GM23338 (cell line): ENCODE measurements at regions not wholly inside any gene's neighbourhood (a gene's known extent, or its start where the extent isn't known, plus 50 kb on each side); places are given as distances from the start of the nearest gene placed in this dataset.

Experiments
- ATAC-seq: fragments of 200-7000 bp; cut with Tn5 transposase; 3 replicates; pipeline ENCODE4 v1.9.1; 2020
- DNase-seq: peaks from one replicate; pipeline ENCODE4 v3.0.0-alpha.2; 2015; ENCODE audit warnings: low spot score
- H2AFZ ChIP-seq: fragments of 200-600 bp; sonication (generic); 2 replicates; pipeline ENCODE4 v1.8.0; 2016; ENCODE audit warnings: antibody characterized with exemption, mild to moderate bottlenecking, moderate library complexity
- H3F3A ChIP-seq: fragments of 200-600 bp; sonication (generic); replicated peaks from 2 replicates; pipeline ENCODE4 v1.8.0; 2017; ENCODE audit warnings: antibody characterized with exemption, mixed run types, low read depth
- H3K27ac ChIP-seq: fragments of 200-600 bp; sonication (generic); 2 replicates; pipeline ENCODE4 v1.6.1; 2016; ENCODE audit warnings: low read depth
- H3K27me3 ChIP-seq: fragments of 200-600 bp; sonication (generic); 2 replicates; pipeline ENCODE4 v1.8.0; 2016; ENCODE audit warnings: mild to moderate bottlenecking, mixed run types, moderate library complexity; ENCODE audit not compliant: insufficient read depth
- H3K36me3 ChIP-seq: fragments of 200-600 bp; sonication (generic); 2 replicates; pipeline ENCODE4 v1.8.0; 2016; ENCODE audit warnings: mild to moderate bottlenecking; ENCODE audit not compliant: insufficient read depth
- H3K4me1 ChIP-seq: fragments of 200-600 bp; sonication (generic); 2 replicates; pipeline ENCODE4 v1.8.0; 2016; ENCODE audit warnings: mild to moderate bottlenecking, moderate library complexity; ENCODE audit not compliant: insufficient read depth
- H3K4me2 ChIP-seq: fragments of 200-600 bp; sonication (generic); 2 replicates; pipeline ENCODE4 v1.7.1; 2017; ENCODE audit warnings: mixed run types
- H3K4me3 ChIP-seq: fragments of 200-600 bp; sonication (generic); 2 replicates; pipeline ENCODE4 v1.6.1; 2016; ENCODE audit warnings: mixed run types
- H3K79me2 ChIP-seq: fragments of 200-600 bp; sonication (generic); replicated peaks from 2 replicates; pipeline ENCODE4 v1.8.0; 2017; ENCODE audit warnings: mild to moderate bottlenecking; ENCODE audit not compliant: insufficient read depth
- H3K9me2 ChIP-seq: fragments of 200-600 bp; sonication (generic); 2 replicates; pipeline ENCODE4 v1.8.0; 2017; ENCODE audit not compliant: insufficient read depth
- H4K20me1 ChIP-seq: fragments of 200-600 bp; sonication (generic); replicated peaks from 2 replicates; pipeline ENCODE4 v1.8.0; 2017; ENCODE audit warnings: mild to moderate bottlenecking; ENCODE audit not compliant: insufficient read depth
- H3K27ac Mint-ChIP-seq: 2 replicates; pipeline ENCODE4 v1.8.0; 2020; ENCODE audit warnings: inconsistent platforms, mild to moderate bottlenecking, moderate library complexity, mixed read lengths
- H3K27me3 Mint-ChIP-seq: 3 replicates; pipeline ENCODE4 v1.8.0; 2022; ENCODE audit warnings: low read depth, mild to moderate bottlenecking, moderate library complexity, mixed read lengths, inconsistent platforms; ENCODE audit not compliant: insufficient read depth, poor library complexity
- H3K36me3 Mint-ChIP-seq: 3 replicates; pipeline ENCODE4 v1.8.0; 2021; ENCODE audit warnings: low read depth, mild to moderate bottlenecking, inconsistent platforms, moderate library complexity, mixed read lengths
- H3K4me1 Mint-ChIP-seq: 3 replicates; pipeline ENCODE4 v1.8.0; 2020; ENCODE audit warnings: mild to moderate bottlenecking, inconsistent platforms, mixed read lengths
- H3K4me3 Mint-ChIP-seq: 3 replicates; pipeline ENCODE4 v1.8.0; 2021; ENCODE audit warnings: moderate library complexity, mild to moderate bottlenecking, inconsistent platforms, mixed read lengths
- H3K9me3 Mint-ChIP-seq: 3 replicates; pipeline ENCODE4 v1.8.0; 2020; ENCODE audit warnings: moderate library complexity, mild to moderate bottlenecking, inconsistent platforms, mixed read lengths
- CREB1 ChIP-seq: fragments of 250-450 bp; sonication (Bioruptor Pico); IDR thresholded peaks from 2 replicates; pipeline ENCODE4 v1.5.0; 2020; ENCODE audit warnings: low read depth, mild to moderate bottlenecking, moderate library complexity
- ETS1 ChIP-seq: IDR thresholded peaks from 2 replicates; pipeline ENCODE4 v1.6.1; 2016; ENCODE audit warnings: antibody characterized with exemption
- EZH2 ChIP-seq: fragments of 200-600 bp; sonication (generic); IDR thresholded peaks from one replicate; pipeline ENCODE4 v1.8.0; 2017; ENCODE audit warnings: antibody characterized with exemption, mild to moderate bottlenecking, low read depth; ENCODE audit not compliant: unreplicated experiment
- EZH2phosphoT487 ChIP-seq: fragments of 200-600 bp; sonication (generic); IDR thresholded peaks from one replicate; pipeline ENCODE4 v1.8.1; 2018; ENCODE audit warnings: antibody characterized with exemption; ENCODE audit not compliant: unreplicated experiment
- JUNB ChIP-seq: IDR thresholded peaks from one replicate; pipeline ENCODE4 v1.6.1; 2016; ENCODE audit warnings: antibody characterized with exemption; ENCODE audit not compliant: unreplicated experiment
- NANOG ChIP-seq: IDR thresholded peaks from 2 replicates; pipeline ENCODE4 v1.6.1; 2016; ENCODE audit warnings: antibody characterized with exemption, borderline replicate concordance
- POLR2AphosphoS5 ChIP-seq: IDR thresholded peaks from 2 replicates; pipeline ENCODE4 v1.6.1; 2016; ENCODE audit warnings: antibody characterized with exemption, low read depth
- ZNF331 ChIP-seq: fragments of 250-450 bp; sonication (Bioruptor Pico); IDR thresholded peaks from 2 replicates; pipeline ENCODE4 v1.5.0; 2020; ENCODE audit warnings: low read depth, mild to moderate bottlenecking, moderate library complexity
- ZNF462 ChIP-seq: fragments of 250-450 bp; sonication (Bioruptor Pico); IDR thresholded peaks from 2 replicates; pipeline ENCODE4 v1.5.0; 2020; ENCODE audit warnings: mild to moderate bottlenecking, moderate library complexity

GRCh38 chr3:124201786-124202185 lies 209.9 kb upstream of the ROPN1 start (continued):
- TF ChIP-seq ETS1 (no peak), NANOG (no peak), CREB1 (CRISPR knock-in tag) (no peak), ZNF462 (CRISPR knock-in tag) (no peak), POLR2AphosphoS5 (no peak), EZH2 (no peak)

GRCh38 chr3:124202754-124203153 lies 210.8 kb upstream of the ROPN1 start:
- no peak for DNase-seq
- Mint-ChIP-seq H3K27me3 (peaks cover 2% of the 10 kb centered on the region), H3K4me3 (no peak overlapping the region), H3K36me3 (no peaks in the 10 kb centered on the region), H3K27ac (no peak overlapping the region), H3K9me3 (no peaks in the 10 kb centered on the region), H3K4me1 (peaks cover 14% of the 10 kb centered on the region)
- no peaks in the 10 kb centered on the region for H4K20me1 ChIP-seq
- H3K36me3 ChIP-seq = no peaks in the 10 kb centered on the region
- no peaks in the 10 kb centered on the region for H3K79me2 ChIP-seq
- no peak overlapping the region for H3K4me2 ChIP-seq
- 0 out of 2 replicates have a peak, but pooled peaks cover 5% of the 10 kb centered on the region for H3K9me2 ChIP-seq
- no peak overlapping the region for H2AFZ ChIP-seq
- no peak for ATAC-seq
- no peak overlapping the region for H3K4me3 ChIP-seq
- H3F3A ChIP-seq = no peaks in the 10 kb centered on the region
- no peaks in the 10 kb centered on the region for H3K4me1 ChIP-seq
- no peaks in the 10 kb centered on the region for H3K27me3 ChIP-seq
- H3K27ac ChIP-seq = no peak overlapping the region
- TF ChIP-seq EZH2 (no peak), ZNF462 (CRISPR knock-in tag) (no peak), ZNF331 (no peak), POLR2AphosphoS5 (no peak), EZH2phosphoT487 (no peak), JUNB (no peak), CREB1 (CRISPR knock-in tag) (no peak)
